H1 (cell line): ENCODE measurements at regions not wholly inside any gene's neighbourhood (a gene's known extent, or its start where the extent isn't known, plus 50 kb on each side); places are given as distances from the start of the nearest gene placed in this dataset.

ENCODE experiments used
- CEBPB ChIP-seq: IDR thresholded peaks from 2 replicates; pipeline ENCODE4 v1.6.1; 2012; ENCODE audit warnings: low read depth, low read length
- CHD7 ChIP-seq: fragments of 300-600 bp; sonication (generic); IDR thresholded peaks from 2 replicates; pipeline ENCODE4 v1.7.1; 2012; ENCODE audit warnings: low read length, moderate library complexity, mild to moderate bottlenecking, inconsistent platforms; ENCODE audit not compliant: insufficient replicate concordance
- KDM1A ChIP-seq: fragments of 200-600, 300-600 bp; sonication (generic); IDR thresholded peaks from 2 replicates; pipeline ENCODE4 v1.7.1; 2016; ENCODE audit warnings: mild to moderate bottlenecking, low read length, borderline replicate concordance
- POLR2AphosphoS5 ChIP-seq: IDR thresholded peaks from 2 replicates; pipeline ENCODE4 v1.6.1; 2011; ENCODE audit warnings: low read depth, low read length
- RFX5 ChIP-seq: IDR thresholded peaks from 2 replicates; pipeline ENCODE4 v1.6.1; 2011; ENCODE audit warnings: low read depth, low read length, improper control_type of control experiment, borderline replicate concordance
- SAP30 ChIP-seq: fragments of 300-600 bp; sonication (generic); IDR thresholded peaks from 2 replicates; pipeline ENCODE4 v1.7.1; 2012; ENCODE audit warnings: low read length, moderate library complexity, mild to moderate bottlenecking, inconsistent platforms; ENCODE audit not compliant: insufficient read depth, insufficient replicate concordance
- SIX5 ChIP-seq: IDR thresholded peaks from 2 replicates; pipeline ENCODE4 v1.6.1; 2011; ENCODE audit warnings: mild to moderate bottlenecking, low read depth, low read length
- ZNF274 ChIP-seq: IDR thresholded peaks from 2 replicates; pipeline ENCODE4 v1.7.0; 2012; ENCODE audit warnings: low read length, borderline replicate concordance; ENCODE audit errors: extremely low read depth

DNA sequence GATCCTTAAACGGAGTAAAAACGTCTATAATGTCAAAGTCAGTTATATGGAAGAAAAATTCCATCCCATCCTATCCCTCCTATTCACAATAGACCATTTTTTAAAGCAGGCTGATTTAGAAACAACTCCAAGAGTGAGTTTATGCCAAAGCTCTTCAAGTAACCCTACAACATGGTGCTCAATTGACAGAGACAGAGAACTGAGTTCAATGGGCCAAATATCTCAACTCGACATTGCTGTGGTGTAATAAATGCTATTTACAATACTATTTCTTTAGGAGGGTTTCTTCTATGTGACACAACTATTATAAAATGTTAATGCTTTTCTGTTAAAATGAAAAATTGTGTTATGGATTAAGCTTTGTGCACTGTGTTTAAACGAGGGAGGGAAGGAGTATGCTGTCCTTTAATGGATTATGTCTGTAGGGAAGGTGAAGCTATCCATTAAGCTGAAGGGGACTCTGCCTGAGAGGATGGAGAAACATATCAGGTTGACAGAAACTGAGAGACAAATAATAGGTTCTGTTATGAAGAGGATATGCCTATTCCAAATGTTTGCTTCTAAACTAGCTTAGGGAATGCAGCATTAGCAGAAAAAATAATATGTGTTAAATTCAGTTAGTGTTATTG lies 362.5 kb upstream of the CHRM3 start (continued):
- TF ChIP-seq CHD7 = no peak
- TF ChIP-seq SAP30 = no peak
- no peak for TF ChIP-seq KDM1A
- no peak for TF ChIP-seq SIX5
- TF ChIP-seq POLR2AphosphoS5 = no peak
- TF ChIP-seq RFX5 = no peak
- TF ChIP-seq ZNF274 = no peak
- TF ChIP-seq CEBPB = no peak
